Stimulated activated CD4-positive, alpha-beta T cell treated with anti-CD3 and anti-CD28 coated beads, Interleukin-12 subunit alpha, Interleukin-12 subunit beta, amount 100 ng/mL, for 24 hours (primary cell): ENCODE measurements at regions not wholly inside any gene's neighbourhood (a gene's known extent, or its start where the extent isn't known, plus 50 kb on each side); places are given as distances from the start of the nearest gene placed in this dataset.

ENCODE experiments used
- DNase-seq, 2 experiments: peaks; one replicate each; pipeline ENCODE4 v3.0.0-alpha.2; 2020; ENCODE audit warnings: low read depth in 2 of 2

GRCh38 chr1:226816576-226816975 lies 53.8 kb upstream of the PSEN2 start:
- no peak for DNase-seq

- no peak for DNase-seq
These were observed 55.5 kb upstream of the PSEN2 start for GRCh38 chr1:226814751-226815537.

GRCh38 chr1:226813671-226814591 lies 56.5 kb upstream of the PSEN2 start:
- DNase-seq = no peak

GRCh38 chr1:226810681-226811080 lies 59.7 kb upstream of the PSEN2 start:
- DNase-seq = no peak

- DNase-seq = no peak
These were observed 60.4 kb upstream of the PSEN2 start for GRCh38 chr1:226809785-226810571.

GRCh38 chr1:226808501-226808900 lies 61.9 kb upstream of the PSEN2 start:
- DNase-seq = no peak

- DNase-seq = no peak
These were observed 63.4 kb upstream of the PSEN2 start for GRCh38 chr1:226806988-226807387.

- DNase-seq = no peak
These were observed 65.3 kb upstream of the PSEN2 start for GRCh38 chr1:226804907-226805759.

GRCh38 chr1:226800763-226801380 lies 61.8 kb upstream of the ITPKB start:
- DNase-seq = no peak

- no peak for DNase-seq
These were observed 60.7 kb upstream of the ITPKB start for GRCh38 chr1:226799634-226800281.

- DNase-seq = peak; percentile 22 to 61
These were observed 59.6 kb upstream of the ITPKB start for GRCh38 chr1:226798427-226799411.

GRCh38 chr1:226797151-226797550 lies 58.1 kb upstream of the ITPKB start:
- DNase-seq = no peak

GRCh38 chr1:226793620-226794276 lies 54.7 kb upstream of the ITPKB start:
- DNase-seq = no peak

- DNase-seq = no peak
These were observed 53.3 kb upstream of the ITPKB start for GRCh38 chr1:226792368-226792767.

- DNase-seq = no peak
These were observed 51.6 kb upstream of the ITPKB start for GRCh38 chr1:226790545-226791181.

- DNase-seq = no peak
These were observed 49.9 kb upstream of the ITPKB start for GRCh38 chr1:226788965-226789364.
